ENCODE measurements at regions not wholly inside any gene's neighbourhood (a gene's known extent, or its start where the extent isn't known, plus 50 kb on each side); places are given as distances from the start of the nearest gene placed in this dataset.

- no peak for TF ChIP-seq CTCF (IDR thresholded peaks at IDR 0.05; ENCODE audit: low read depth, low read length, missing control alignments)
- DNase-seq (ENCODE audit: extremely low read depth, low read depth): no peak
- H3K4me3 ChIP-seq (replicated peaks; ENCODE audit: low read depth, low read length): no peak overlapping the region
These were observed 136.6 kb downstream of the INSIG2 start for GRCh38 chr2:118224895-118225311.

- DNase-seq (ENCODE audit: extremely low read depth, low read depth): no peak
- peak overlapping the region; percentile 37 for H3K4me3 ChIP-seq (replicated peaks; ENCODE audit: low read depth, low read length)
- no peak for TF ChIP-seq CTCF (IDR thresholded peaks at IDR 0.05; ENCODE audit: low read depth, low read length, missing control alignments)
These were observed 136.0 kb downstream of the INSIG2 start for GRCh38 chr2:118223992-118224894.

DNA sequence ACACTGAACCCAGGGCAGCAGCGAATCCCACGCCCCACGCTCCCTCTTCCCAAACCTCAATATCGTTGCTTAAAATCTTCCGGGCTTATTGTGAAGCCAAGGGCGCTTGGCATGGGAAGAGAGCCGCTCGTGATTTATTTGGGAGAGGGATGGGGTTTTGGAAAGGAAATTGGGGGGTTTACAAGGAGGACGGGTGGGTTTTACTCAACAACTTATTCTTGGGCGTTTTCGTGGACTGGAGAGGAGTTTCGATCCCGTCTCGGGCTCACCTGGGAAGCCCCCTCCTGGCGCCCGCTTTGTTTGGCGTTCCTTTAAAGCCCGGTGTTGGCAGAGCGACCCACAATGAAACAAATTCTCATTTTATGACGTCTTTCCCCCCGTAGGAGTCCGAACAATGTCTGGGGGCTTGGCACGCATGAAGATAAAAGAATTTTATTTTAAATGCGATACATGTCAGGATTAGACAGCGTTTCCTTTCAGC, 135.3 kb downstream of the INSIG2 start:
- peak overlapping the region; percentile 37 for H3K4me3 ChIP-seq (replicated peaks; ENCODE audit: low read depth, low read length)
- no peak for TF ChIP-seq CTCF (IDR thresholded peaks at IDR 0.05; ENCODE audit: low read depth, low read length, missing control alignments)
- DNase-seq (ENCODE audit: extremely low read depth, low read depth): no peak

DNA sequence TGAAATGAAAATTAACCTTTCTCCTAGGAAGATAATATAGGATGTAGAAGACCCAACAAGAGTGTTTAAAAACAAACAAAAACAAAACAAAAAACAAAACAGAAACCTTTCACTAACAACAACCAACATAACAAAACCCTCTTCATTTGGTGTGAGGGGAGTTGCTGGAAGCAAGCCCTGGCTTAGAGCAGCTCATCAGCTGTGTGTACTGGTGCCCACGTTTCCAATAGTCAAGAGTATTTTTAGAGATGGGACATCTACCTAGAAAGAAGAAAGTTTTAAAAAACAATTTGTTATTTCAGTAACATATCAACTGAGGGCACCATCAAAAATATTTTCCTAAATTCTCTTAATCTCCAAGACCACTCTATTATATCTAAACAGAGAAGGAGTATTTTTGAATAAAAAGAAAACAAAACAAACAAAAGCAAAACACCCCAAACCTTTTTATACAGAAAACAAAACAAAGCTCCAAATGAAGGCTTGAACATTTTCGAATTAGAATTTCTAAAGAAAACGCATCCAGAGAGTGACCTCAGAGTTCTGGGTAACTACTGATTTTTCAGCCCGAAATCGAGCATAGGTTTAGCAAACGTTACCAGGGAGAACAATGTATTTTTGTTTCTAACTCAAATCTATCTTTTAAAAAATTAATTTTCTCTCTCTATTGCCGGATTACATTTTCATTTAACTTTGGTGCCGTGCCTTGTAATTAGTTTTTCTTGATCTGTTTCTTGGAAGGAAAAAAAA, 134.6 kb downstream of the INSIG2 start:
- no peak overlapping the region for H3K4me3 ChIP-seq (replicated peaks; ENCODE audit: low read depth, low read length)
- TF ChIP-seq CTCF (IDR thresholded peaks at IDR 0.05; ENCODE audit: low read depth, low read length, missing control alignments): no peak
- no peak for DNase-seq (ENCODE audit: extremely low read depth, low read depth)

DNA sequence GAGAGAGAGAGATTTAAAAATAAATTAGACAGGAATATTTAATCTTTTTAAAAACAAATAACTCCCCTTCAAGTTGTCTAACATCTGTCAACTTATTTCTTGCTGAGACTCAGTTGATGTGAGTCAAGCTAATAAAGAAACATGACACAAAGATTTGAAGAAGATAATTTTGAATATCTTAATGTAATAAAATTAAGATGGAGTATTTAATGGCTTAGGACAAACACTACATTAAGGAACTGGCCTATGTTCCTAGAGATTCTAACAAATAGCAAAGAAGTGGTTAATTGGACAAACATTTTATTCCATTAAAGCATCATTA, 134.0 kb downstream of the INSIG2 start:
- no peak for TF ChIP-seq CTCF (IDR thresholded peaks at IDR 0.05; ENCODE audit: low read depth, low read length, missing control alignments)
- DNase-seq (ENCODE audit: extremely low read depth, low read depth): no peak
- no peak overlapping the region for H3K4me3 ChIP-seq (replicated peaks; ENCODE audit: low read depth, low read length)

- DNase-seq (ENCODE audit: extremely low read depth, low read depth): peak; percentile 61
- no peak overlapping the region for H3K4me3 ChIP-seq (replicated peaks; ENCODE audit: low read depth, low read length)
- peak; percentile 69 for TF ChIP-seq CTCF (IDR thresholded peaks at IDR 0.05; ENCODE audit: low read depth, low read length, missing control alignments)
These were observed 133.4 kb downstream of the INSIG2 start for GRCh38 chr2:118221536-118222272.
